Sigmoid colon (tissue), 4 donors: ENCODE measurements at regions not wholly inside any gene's neighbourhood (a gene's known extent, or its start where the extent isn't known, plus 50 kb on each side); places are given as distances from the start of the nearest gene placed in this dataset.
"Not testable (repeated sequence)": the region's sequence is repeated elsewhere in the genome, so short reads cannot be mapped to it uniquely, and the experiment has no call there.

ENCODE experiments used
- POLR2A ChIP-seq, 2 donors: fragments of 450-650 bp; IDR thresholded peaks; one replicate each; pipeline ENCODE4 v1.6.1; 2016; ENCODE audit warnings: antibody characterized with exemption in 2 of 2, mild to moderate bottlenecking in 2 of 2, moderate library complexity in 2 of 2
- POLR2AphosphoS5 ChIP-seq, 4 donors: sonication (generic); formaldehyde crosslinking; IDR thresholded peaks; one replicate each; pipeline ENCODE4 v1.6.1; 2017; ENCODE audit warnings: antibody characterized with exemption in 4 of 4
- TF ChIP-seq, protein P1 (sequence below), 4 experiments: fragments of 450-650 bp in 3 of 4; fragments of 200-600 bp in 1 of 4; IDR thresholded peaks; one replicate each; pipeline ENCODE4 v1.5.1; 2016 to 2019; ENCODE audit warnings: antibody characterized with exemption in 4 of 4, mild to moderate bottlenecking in 3 of 4, moderate library complexity in 2 of 4

DNA sequence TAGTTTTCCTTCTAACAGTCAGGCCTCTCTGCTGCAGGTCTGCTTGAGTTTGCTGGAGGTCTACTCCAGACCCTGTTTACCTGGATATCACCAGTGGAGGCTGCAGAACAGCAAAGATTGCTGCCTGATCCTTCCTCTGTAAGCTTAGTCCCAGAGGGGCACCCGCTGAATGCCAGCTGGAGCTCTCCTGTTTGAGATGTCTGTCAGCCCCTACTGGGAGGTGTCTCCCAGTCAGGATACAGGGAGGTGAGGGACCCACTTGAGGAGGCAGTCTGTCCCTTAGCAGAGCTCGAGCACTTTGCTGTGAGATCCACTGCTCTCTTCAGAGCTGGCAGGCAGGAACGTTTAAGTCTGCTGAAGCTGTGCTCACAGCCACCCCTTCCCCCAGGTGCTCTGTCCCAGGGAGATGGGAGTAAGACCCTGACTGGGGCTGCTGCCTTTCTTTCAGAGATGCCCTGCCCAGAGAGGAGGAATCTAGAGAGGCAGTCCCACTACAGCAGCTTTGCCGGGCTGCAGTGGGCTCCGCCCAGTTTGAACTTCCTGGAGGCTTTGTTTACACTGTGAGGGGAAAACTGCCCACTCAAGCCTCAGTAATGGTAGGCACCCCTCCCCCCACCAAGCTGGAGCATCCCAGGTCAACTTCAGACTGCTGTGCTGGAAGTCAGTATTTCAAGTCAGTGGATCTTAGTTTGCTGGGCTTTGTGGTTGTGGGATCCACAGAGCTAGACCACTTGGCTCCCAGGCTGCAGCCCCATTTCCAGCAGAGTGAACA lies 163.1 kb upstream of the WDFY3 start:
- TF ChIP-seq, protein P1, sequence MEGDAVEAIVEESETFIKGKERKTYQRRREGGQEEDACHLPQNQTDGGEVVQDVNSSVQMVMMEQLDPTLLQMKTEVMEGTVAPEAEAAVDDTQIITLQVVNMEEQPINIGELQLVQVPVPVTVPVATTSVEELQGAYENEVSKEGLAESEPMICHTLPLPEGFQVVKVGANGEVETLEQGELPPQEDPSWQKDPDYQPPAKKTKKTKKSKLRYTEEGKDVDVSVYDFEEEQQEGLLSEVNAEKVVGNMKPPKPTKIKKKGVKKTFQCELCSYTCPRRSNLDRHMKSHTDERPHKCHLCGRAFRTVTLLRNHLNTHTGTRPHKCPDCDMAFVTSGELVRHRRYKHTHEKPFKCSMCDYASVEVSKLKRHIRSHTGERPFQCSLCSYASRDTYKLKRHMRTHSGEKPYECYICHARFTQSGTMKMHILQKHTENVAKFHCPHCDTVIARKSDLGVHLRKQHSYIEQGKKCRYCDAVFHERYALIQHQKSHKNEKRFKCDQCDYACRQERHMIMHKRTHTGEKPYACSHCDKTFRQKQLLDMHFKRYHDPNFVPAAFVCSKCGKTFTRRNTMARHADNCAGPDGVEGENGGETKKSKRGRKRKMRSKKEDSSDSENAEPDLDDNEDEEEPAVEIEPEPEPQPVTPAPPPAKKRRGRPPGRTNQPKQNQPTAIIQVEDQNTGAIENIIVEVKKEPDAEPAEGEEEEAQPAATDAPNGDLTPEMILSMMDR (IDR thresholded peaks at IDR 0.05), result not testable (repeated sequence)
- TF ChIP-seq POLR2A, POLR2AphosphoS5 (IDR thresholded peaks at IDR 0.05): not testable (repeated sequence)
